ENCODE measurements at regions not wholly inside any gene's neighbourhood (a gene's known extent, or its start where the extent isn't known, plus 50 kb on each side); places are given as distances from the start of the nearest gene placed in this dataset.
A peak's percentile ranks its signal among the peaks of the same experiment; 100 is the strongest.
"Not testable (repeated sequence)": the region's sequence is repeated elsewhere in the genome, so short reads cannot be mapped to it uniquely, and the experiment has no call there.

DNA sequence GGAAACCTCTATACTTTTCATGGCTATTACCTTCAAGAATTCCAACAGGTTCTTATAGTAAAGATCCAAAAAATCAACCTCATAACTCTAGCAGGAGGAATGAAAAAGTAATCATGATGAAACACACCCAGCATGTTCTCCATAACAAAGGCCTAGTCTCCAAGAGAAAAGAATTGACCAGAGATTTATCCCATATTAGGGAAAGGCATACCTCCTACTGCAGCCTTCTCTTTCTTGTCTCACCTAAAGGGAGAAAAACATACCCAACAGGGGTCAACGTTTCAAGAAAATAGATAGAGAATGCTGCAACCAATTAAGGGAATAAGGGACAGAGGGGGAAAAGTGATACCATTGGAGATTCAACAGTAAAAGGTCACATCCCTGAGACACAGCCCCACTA lies 262.5 kb downstream of the FRK start:
- DNase-seq = no peak

DNA sequence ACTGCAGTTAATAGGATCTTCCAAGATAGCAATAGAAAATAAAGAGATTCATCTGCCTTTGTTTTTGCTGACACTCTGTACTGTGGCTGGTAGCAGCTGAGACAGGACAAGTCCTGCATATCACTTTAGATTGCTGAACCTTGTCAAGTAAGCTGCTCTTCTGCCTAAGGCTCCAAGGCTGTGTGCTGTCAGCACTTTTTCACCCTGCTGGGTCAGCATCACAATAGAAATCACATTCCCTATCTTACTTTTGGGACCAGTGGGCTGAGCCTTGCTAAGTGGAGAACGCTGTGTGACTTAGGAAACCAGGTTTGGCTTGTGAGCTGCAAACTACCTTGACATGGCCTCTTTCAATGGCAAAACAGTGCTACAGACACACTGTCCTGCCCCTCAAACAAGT lies 263.9 kb downstream of the FRK start:
- no peak for DNase-seq

DNA sequence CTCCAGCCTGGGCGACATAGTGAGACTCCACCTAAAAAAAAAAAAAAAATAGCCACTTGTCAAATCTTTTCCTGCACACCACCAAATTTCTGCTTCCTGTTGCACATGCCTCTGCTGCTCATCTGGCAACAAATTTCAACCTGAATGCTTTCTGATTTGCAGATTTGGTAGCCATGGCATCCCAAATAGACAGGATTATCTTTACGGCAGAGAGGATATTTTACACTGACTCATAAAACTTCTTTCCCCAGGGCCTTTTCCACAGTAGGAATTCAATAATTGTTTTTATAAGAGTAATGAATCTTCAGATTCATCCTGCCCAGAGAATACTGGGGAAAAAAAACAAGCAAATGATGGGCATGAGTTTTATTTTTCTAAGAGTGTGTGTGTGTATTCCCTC lies 264.6 kb downstream of the FRK start:
- no peak for DNase-seq

DNA sequence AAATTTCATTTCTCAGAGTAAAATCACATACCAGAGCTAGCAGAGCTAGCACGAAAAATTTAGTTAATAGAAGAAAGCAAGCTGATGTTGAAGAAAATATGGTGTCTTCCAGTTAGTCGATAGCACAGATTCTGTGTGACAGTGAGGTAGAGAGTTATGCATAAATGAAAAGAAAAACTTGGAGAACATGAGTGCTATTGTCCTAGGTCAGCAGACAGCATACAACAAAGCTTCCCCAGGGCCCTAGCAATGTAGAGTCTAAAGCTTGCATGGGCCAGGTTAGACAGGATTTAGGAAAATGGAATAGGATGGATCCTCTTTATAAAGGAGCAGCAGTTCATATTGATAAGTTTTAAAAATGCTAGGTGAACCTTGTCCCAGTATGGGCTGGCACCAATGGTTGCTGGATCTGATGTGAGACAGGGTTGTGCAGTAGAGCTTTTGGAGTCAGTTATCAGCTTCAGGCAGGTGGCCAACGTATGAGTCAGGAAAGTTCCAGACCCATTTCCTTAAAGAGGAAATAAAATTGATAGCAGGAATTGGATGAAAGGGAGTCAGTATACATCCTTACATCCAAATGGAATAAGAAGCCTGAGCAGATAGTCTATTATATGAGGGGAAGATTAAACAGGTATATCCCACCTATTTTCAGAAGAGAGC lies 277.2 kb downstream of the FRK start:
- no peak for DNase-seq

DNA sequence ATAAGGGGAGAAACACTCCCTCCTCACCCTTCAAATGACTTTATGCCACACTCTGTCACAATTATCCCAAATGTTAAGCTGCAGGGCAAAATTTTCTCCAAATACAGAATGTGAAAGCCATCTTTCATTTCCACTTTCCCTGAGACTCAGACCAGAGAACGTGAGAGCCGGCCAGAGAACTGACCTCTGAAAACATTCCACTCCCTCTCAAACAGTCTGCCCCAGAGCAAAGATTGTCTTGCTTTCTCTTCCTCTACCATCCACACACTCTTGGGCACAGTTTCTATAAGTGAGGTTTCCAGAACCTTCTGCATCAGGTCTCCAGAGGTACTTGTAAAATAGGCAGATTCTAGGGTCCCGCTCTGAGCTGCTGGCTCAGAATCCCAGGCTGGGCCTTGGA lies 278.1 kb downstream of the FRK start:
- no peak for DNase-seq

DNA sequence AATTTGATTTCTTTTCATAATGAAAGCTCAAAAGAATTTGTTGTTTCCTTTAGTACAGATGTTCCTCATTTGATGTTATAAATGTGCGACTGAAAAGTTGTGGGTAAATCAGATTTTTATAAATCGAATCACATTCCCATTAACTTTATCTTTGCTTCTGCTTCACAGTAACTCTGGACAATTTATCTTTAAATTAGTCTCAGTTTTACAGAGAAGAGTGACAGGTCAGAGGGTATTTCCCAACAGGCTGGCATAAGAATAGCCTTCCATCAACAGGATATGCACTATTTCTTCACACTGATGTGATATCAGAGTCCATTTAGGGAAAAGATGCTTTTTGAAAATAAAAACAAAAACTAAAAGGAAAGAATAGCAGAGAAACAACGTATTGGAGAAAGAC lies 286.9 kb downstream of the FRK start:
- DNase-seq = no peak

DNA sequence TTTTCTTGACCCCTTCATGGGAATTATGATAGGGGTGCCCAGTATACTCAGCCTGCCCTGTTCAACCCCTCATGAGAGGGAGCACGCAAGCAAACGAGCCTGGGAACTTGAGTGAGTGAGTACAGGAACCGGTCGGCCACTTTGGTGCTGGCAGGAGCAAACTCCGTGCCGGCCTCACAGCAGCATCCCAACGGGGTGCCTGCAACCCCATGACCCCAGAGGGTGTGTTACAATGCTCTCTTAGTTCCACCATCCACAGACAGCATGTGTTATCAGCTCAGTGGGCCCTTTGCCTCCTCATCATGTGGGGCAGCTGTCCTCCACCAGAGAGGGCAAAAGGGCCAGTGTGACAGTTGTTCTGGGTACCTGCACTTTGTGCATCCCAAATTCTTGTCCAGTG lies 289.8 kb downstream of the FRK start:
- DNase-seq = no peak

DNA sequence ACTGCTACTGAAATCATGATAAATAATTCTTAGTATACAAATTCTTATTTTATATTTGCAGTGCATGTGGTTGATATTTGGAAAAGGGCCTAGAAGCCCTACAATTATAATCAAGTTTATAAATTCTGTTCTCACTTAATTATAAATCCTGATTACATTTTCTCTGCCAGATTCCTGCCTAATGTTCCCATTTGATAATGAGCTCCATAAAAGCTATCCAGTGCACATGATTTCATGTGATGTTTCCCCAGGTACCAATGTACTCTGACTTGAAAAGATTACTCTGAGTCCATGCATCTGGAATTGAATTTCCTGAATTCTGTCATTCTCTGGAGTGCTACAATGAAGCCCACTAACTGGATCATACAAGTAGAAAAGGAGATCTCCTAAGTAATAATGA lies 292.2 kb downstream of the FRK start:
- no peak for DNase-seq

DNA sequence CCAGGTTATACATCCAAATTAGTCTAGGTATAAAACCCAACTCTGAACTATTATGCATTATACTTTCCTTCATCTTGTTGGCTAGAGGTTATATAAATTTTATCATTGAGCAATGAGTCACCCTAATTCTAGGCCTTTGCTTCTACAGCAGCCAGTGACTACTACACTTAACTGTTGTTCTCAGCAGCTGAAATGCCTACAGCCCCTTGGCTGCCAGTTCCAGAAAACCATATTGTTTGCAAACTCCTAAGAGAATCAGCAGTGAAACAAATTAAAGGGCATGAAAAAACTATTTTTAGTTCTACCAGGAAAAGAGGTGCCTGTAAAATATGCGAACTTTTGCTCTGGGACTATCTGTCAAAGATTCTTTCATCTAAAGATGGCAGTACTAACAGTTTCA lies 292.8 kb downstream of the FRK start:
- no peak for DNase-seq

DNA sequence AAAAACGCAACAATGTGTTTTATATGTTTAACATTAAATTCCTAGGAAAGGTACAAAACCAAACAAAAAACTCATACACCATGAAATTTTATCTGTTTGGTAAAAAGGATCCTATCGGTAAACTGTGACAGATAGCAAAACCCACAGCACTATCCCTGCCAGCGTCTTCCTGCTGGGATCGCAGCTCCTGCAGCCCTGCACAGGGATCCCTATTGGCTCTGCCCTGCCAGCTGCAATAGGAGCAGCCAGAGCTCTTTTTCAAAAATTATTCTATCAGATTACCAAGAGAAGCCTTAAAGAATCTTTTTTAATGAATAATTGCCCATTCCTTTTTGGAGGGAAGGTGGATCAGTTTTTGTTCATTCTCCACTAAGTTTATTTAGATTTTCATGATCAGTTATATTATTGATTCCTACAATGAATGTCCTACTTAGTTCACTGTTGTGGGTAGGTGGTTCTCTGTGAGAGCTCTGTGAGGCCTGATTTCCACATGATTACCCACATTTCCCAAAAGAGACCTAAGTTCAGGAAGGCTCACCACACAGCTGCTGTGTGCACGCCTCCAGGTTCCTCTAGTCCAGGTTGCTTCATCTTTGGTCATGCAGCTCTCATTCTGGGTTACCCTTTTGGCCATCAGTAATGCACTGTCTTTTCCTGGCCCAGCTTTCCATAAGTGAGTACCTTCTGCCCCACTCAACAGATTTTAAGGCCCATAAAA lies 293.8 kb downstream of the FRK start:
- peak; percentile 49 for DNase-seq

DNA sequence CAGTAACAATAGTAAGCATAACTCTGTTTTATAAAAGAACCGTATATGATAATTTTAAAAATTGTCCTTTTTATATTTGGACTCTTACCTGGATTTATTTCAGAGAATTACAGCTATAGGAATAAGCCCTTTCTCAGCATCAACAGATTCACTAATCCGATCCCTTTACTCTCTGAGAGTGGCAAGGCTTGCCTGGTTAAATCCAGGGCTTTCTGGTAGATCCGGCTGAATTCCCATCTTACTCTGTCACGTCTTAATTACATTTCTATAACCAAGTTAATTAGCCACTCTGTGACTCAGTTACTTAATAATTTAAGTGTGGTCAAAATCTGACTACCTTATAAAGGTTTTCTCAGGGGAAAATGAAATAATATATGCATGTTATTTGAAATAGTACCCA lies 294.7 kb downstream of the FRK start:
- no peak for DNase-seq

DNA sequence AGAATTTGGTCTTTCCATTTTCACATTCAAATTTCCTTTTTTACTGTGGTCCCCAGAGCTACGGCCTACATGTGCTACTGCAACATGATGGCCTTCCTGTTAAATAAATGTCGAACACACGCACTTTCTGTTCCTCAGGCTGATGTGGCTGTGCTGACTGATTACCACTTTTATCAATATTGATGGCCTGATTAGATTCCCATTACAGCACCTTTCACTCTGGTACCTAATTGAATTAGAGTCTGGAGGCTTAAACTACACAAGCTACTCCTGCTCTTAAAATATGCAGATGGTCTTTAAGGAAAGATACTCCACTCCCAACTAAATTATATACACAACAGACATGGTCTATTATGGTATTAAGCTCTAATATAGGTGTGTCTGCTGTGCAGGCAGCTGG lies 301.6 kb downstream of the FRK start:
- no peak for DNase-seq

DNA sequence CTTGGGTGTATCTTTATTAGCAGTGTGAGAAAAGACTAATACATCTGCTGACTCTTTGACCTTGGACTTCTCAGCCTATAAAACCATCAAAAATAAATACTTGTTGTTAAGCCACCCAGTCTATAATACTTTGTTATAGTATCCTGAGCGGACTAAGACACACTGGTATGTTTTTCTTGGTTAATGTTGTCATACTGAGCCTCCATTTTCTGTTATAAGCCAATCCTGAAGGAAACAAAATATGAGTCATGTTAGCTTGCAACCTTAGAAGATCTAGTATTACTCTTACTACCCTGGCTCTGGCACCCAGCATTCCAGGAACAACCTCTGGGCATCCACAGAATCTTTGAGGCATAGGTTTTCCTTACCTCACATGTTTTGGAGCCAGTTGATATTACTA lies 307.2 kb downstream of the FRK start:
- DNase-seq = no peak

DNA sequence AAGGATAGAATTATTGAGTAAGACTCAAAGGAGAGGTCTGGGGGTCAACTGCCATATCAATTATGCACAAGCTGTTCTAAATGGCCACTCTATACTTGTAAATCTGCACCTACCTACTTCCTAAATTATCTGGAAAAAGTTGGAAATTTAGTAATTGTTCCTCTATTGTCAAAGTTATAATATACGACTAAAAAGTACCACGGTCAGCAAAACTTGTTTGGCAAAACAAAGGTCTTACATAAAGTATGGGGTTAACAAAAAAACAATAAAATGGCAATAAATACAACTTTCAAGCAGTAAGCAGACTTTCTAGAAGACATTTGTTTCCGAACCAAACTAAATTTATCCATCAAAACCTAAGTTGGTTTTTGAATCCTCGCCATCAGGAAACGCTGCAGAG lies 309.7 kb downstream of the FRK start:
- no peak for DNase-seq

DNA sequence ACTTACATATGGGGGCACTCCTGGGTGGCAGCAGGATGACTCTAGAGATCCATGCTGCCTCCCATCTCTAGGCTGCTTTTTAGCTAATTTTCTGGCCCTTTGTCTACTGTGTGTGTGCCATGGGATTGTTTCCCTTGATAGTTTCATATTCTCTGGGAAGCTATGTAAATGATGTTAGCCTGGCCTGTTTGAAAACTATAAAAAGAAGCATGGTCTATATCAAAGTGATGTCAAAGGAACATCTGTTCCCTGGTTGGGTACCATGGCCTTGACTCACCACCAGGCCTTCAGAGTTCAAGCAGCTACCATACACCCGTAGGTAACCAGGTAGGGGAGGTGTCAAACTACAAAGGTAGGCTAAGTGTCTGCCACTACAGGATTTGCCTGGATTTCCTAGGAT lies 310.4 kb downstream of the FRK start:
- DNase-seq = no peak

DNA sequence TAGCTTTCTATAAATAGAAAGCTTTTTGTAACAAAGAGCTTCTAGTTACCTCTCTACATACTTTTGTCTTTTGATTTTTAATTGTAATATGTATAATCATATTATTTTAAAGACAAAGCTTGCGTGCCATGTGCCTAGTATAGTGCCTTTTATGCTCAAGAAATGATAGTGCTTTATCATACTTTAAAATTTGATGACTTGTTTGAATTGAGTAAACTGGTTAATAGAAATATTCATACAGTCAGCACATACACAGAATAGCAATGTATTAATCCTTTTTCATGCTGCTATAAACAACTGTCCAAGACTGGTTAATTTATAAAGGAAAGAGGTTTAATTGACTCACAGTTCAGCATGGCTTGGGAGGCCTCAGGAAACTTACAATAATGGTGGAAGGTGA lies 313.0 kb downstream of the FRK start:
- no peak for DNase-seq

DNA sequence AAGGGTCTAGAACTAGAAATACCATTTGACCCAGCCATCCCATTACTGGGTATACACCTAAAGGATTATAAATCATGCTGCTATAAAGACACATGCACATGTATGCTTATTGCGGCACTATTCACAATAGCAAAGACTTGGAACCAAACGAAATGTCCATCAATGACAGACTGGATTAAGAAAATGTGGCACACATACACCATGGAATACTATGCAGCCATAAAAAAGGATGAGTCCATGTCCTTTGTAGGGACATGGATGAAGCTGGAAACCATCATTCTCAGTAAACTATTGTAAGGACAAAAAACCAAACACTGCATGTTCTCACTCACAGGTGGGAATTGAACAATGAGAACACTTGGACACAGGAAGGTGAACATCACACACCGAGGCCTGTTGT lies 314.1 kb downstream of the FRK start:
- DNase-seq = not testable (repeated sequence)

DNA sequence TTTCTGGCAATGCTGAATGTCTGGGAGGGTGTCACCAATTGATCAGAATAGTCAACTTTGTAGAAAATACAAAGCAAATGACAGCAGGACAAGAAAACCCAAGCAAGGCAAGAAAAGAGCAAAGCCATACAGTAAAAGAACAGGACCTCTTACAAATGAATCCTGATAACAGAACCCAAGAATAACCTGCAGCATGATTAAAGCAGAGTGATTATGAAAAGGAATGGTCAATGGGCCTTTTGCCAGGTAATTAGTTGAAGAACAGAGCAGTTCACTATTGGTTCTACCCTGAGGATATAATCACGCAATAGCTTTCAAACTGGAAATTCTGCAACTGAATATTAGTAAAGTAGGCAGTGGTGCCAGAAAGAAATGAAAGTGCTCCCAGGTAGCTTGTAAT lies 319.8 kb downstream of the FRK start:
- DNase-seq = no peak

DNA sequence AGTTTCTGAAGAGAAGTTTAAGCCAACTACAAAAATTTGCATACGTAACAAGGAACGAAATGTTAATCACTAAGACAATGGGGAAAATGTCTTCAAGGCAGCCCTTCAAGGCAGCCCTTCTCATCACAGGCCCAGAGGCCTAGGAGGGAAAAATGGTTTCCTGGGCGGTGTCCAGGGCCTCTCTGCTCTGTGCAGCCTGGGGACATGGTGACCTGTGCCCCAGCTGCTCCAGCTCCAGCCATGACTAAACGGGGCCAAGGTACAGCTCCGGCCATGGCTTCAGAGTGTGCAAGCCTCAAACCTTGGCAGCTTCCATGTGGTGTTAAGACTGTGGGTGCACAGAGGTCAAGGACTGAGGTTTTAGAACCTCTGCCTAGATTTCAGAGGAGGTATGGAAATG lies 325.1 kb downstream of the FRK start:
- DNase-seq = no peak

DNA sequence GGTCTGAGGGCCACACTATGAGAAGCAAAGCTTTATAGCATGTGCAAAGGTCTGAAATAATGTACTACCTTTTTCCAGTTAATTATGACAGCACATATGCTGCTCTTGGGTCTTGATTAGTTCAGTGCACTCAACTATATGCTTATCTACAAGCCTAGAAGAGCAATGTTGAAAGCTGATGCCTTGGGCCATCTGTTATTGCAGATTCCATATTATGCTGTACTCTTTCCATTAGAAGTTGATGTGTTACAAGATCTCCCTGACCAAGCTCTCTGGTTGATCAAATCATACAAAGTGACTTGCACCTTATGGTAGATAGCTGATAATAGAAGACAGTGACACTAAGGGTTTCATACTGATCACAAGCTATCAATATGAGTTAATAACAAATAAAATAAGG lies 327.3 kb downstream of the FRK start:
- peak; percentile 87 for DNase-seq

DNA sequence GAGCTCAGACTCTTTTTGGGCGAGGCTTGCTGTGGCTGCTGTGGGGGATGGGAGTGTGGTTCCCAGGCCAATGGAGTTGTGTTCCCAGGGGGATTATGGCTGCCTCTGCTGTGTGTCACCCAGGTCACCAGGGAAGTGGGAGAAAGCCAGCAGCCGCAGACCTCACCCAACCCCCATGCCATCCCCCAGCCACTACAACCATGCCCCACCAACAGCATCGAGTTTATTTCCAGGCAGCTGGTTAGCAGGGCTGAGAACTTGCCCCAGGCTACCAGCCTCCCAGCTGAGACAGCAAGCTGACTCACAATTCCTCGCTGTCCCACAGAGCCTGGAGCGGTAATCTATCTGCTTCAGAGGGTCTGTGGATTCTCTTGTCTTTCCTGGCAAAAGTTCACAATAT lies 331.7 kb downstream of the FRK start:
- no peak for DNase-seq

DNA sequence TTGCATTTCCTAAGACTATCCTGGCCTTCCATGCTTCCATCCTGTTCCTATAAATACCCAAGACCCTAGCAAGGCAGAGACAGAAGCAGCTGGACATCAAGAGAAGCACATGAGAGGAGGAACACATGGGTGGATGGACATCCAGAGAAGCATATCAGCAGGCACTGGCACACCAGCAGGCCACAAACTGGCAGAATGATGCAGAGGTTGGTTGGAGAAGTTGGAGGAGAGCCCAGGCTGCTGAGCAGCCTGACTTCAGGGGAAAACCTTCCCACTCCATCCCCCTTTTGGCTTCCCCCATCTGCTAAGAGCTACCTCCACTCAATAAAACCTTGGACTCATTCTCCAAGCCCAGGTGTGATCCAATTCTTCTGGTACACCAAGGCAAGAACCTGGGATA lies 332.5 kb downstream of the FRK start:
- no peak for DNase-seq

DNA sequence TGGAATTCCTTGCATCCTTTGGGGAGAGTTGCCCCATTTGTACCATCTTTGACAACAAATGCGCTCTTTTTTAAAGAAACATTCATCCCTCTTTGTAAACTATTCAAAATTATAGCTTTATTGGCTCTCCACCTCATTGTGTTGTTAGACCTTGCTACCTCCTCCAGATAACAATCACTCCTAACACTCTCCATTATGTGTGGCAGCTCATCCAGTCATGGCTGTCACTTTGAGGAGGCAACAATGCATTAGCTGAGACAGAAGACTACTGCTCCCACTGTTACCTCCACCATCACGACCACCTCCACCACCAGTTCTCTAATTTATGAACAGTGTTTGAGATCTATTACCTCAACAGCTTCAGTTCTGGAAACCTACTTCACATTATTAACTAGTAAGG lies 339.1 kb downstream of the FRK start:
- no peak for DNase-seq

DNA sequence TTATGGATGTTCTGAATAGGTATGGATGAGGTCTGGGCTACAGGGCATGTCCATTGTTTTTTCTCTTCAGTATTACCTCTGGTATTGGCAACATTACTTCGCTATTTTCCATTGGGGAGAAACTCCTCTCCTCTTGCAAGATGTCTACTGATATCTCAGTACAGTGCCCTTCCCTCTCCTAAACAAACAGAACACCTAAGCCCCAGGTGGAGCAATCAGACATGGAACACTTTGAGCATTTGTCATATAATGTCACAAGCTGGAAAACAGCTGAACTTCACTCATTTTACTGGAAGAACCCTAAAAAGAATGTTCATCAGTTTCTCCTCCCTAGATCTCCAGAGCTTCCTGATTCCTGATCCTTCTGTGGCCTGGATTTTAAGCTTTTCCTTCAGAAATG lies 339.8 kb downstream of the FRK start:
- DNase-seq = no peak

DNA sequence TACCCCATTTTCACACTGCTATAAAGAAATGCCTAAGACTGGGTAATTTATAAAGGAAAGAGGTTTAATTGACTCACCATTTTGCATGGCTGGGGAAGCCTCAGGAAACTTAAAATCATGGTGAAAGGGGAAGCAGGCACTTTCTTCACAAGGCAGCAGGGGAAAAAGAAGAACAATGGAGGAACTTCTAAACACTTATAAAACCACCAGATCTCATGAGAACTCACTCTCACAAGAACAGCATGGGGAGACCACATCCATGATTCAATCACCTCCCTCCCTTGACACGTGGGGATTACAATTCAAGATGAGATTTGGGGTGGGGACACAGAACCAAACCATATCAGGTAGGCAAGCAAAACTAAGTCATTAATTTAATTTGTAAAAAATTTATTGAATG lies 343.2 kb downstream of the FRK start:
- no peak for DNase-seq
